ENCODE measurements at regions not wholly inside any gene's neighbourhood (a gene's known extent, or its start where the extent isn't known, plus 50 kb on each side); places are given as distances from the start of the nearest gene placed in this dataset.

DNA sequence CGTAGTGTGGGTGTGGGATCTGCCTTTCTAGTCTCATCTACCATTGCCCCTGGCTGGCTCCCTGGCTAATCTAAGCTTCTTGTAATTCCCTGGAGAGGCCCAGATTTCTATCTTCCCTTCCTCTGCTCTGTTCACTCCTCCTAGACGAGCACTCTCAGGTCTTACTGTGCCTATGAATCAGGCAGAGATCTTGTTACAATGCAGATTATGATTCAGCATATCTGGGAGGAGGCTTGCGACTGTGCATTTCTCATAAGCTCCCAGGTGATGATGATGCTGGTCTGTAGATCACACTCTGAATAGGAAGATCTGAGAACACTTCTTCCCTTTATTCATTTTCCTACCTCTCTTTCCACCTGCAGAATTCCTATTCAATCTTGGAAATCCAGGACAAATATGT is 200.1 kb downstream of the CBLN1 start (continued):
- TF ChIP-seq, protein P1, sequence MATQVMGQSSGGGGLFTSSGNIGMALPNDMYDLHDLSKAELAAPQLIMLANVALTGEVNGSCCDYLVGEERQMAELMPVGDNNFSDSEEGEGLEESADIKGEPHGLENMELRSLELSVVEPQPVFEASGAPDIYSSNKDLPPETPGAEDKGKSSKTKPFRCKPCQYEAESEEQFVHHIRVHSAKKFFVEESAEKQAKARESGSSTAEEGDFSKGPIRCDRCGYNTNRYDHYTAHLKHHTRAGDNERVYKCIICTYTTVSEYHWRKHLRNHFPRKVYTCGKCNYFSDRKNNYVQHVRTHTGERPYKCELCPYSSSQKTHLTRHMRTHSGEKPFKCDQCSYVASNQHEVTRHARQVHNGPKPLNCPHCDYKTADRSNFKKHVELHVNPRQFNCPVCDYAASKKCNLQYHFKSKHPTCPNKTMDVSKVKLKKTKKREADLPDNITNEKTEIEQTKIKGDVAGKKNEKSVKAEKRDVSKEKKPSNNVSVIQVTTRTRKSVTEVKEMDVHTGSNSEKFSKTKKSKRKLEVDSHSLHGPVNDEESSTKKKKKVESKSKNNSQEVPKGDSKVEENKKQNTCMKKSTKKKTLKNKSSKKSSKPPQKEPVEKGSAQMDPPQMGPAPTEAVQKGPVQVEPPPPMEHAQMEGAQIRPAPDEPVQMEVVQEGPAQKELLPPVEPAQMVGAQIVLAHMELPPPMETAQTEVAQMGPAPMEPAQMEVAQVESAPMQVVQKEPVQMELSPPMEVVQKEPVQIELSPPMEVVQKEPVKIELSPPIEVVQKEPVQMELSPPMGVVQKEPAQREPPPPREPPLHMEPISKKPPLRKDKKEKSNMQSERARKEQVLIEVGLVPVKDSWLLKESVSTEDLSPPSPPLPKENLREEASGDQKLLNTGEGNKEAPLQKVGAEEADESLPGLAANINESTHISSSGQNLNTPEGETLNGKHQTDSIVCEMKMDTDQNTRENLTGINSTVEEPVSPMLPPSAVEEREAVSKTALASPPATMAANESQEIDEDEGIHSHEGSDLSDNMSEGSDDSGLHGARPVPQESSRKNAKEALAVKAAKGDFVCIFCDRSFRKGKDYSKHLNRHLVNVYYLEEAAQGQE (IDR thresholded peaks at IDR 0.05) = no peak

DNA sequence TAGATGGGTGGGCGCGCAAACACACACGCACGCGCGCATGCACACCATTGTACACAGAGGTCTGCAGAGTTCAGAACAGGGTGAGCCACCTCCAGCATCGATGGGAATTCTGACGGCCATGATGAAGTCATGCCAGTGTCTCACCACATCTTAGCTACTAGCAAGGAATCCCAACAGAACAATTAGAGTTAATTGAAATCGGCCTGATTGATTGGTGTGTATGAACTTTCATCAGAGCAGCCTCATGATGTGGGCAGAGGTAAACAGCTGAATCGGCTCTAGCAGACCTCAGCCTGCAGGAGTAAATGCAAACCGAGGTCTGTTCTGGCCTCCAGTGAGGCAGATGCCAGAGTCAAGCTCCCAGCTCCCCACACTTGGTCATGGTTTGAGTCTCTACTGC is 200.6 kb downstream of the CBLN1 start:
- Histone ChIP-seq H3K9me3 (ENCODE audit: control insufficient read depth in 4 of 4, low read length in 3 of 4) (peaks cover 4 to 25% (median 14%) of the 10 kb centered on the region in 4 donors), H3K36me3 (ENCODE audit: control insufficient read depth in 4 of 4, insufficient read depth in 3 of 4, low read depth in 1 of 4, low read length in 3 of 4) (no peaks in the 10 kb centered on the region)
- no peak for DNase-seq (ENCODE audit: low spot score)

DNA sequence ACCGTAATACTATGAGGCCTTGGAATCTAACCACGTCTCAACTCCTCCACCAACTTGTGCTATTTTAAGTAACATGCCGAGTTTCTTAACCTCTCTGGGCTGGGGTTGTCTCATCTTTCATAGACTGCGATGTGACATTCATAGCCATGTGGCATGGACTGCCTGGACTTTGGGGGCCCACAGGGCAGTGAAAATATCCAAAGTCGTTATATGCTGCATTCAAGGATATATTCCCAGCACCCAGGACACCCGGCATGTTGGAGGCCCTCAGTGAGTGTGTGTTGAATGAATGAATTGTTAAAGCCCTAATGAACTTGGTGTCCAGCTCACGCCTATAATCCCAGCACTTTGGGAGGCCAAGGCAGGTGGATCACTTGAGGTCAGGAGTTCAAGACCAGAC is 203.1 kb downstream of the CBLN1 start:
- peaks cover 0 to 3% (median 0%) of the 10 kb centered on the region in 4 donors for H3K27me3 ChIP-seq (ENCODE audit: control insufficient read depth in 4 of 4, insufficient read depth in 4 of 4, low read length in 3 of 4)
- no peak overlapping the region for H3K4me3 ChIP-seq (ENCODE audit: low read depth in 1 of 3, low read length in 3 of 3)
- peaks cover 5 to 17% (median 9%) of the 10 kb centered on the region in 4 donors for H3K9me3 ChIP-seq (ENCODE audit: control insufficient read depth in 4 of 4, low read length in 3 of 4)
- TF ChIP-seq, protein P1 (IDR thresholded peaks at IDR 0.05) = no peak
- no peak for TF ChIP-seq JUND (IDR thresholded peaks at IDR 0.05)
- no peak for TF ChIP-seq TAF1 (conservative IDR thresholded peaks at IDR 0.05)
- no peak for TF ChIP-seq FOXA2 (IDR thresholded peaks at IDR 0.05)
- no peak for TF ChIP-seq SP1 (IDR thresholded peaks at IDR 0.05)
- H3K4me1 ChIP-seq (ENCODE audit: control insufficient read depth in 4 of 4, insufficient read depth in 4 of 4, low read length in 3 of 4) = no peaks in the 10 kb centered on the region
- 78% methylated on average over 7 of the region's 7 CpGs for WGBS
- no peaks in the 10 kb centered on the region for H3K36me3 ChIP-seq (ENCODE audit: control insufficient read depth in 4 of 4, insufficient read depth in 3 of 4, low read depth in 1 of 4, low read length in 3 of 4)
- H3K9ac ChIP-seq (ENCODE audit: low read depth in 1 of 2, low read length in 2 of 2) = no peak overlapping the region
- H3K27ac ChIP-seq (ENCODE audit: low read depth in 1 of 2, low read length in 2 of 2) = no peak overlapping the region
- DNase-seq (ENCODE audit: low spot score) = no peak

More for the DNA sequence above, 200.6 kb downstream of the CBLN1 start:
- WGBS = 87% methylated on average over 11 of the region's 11 CpGs
- Histone ChIP-seq H3K27ac (ENCODE audit: low read depth in 1 of 2, low read length in 2 of 2) (no peak overlapping the region), H3K27me3 (ENCODE audit: control insufficient read depth in 4 of 4, insufficient read depth in 4 of 4, low read length in 3 of 4) (peaks cover 0 to 3% (median 0%) of the 10 kb centered on the region in 4 donors), H3K4me3 (ENCODE audit: low read depth in 1 of 3, low read length in 3 of 3) (no peak overlapping the region), H3K4me1 (ENCODE audit: control insufficient read depth in 4 of 4, insufficient read depth in 4 of 4, low read length in 3 of 4) (no peaks in the 10 kb centered on the region), H3K9ac (ENCODE audit: low read depth in 1 of 2, low read length in 2 of 2) (no peak overlapping the region)
- TF ChIP-seq HNF4G (IDR thresholded peaks at IDR 0.05) = no peak
- TF ChIP-seq GABPA (IDR thresholded peaks at IDR 0.05 in 1 of 2, conservative IDR thresholded peaks at IDR 0.05 in 1 of 2) = no peak
- no peak for TF ChIP-seq YY1 (IDR thresholded peaks at IDR 0.05)
- TF ChIP-seq, protein P2, sequence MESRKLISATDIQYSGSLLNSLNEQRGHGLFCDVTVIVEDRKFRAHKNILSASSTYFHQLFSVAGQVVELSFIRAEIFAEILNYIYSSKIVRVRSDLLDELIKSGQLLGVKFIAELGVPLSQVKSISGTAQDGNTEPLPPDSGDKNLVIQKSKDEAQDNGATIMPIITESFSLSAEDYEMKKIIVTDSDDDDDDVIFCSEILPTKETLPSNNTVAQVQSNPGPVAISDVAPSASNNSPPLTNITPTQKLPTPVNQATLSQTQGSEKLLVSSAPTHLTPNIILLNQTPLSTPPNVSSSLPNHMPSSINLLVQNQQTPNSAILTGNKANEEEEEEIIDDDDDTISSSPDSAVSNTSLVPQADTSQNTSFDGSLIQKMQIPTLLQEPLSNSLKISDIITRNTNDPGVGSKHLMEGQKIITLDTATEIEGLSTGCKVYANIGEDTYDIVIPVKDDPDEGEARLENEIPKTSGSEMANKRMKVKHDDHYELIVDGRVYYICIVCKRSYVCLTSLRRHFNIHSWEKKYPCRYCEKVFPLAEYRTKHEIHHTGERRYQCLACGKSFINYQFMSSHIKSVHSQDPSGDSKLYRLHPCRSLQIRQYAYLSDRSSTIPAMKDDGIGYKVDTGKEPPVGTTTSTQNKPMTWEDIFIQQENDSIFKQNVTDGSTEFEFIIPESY (IDR thresholded peaks at IDR 0.05) = no peak
- TF ChIP-seq RXRA (IDR thresholded peaks at IDR 0.05) = no peak
- TF ChIP-seq, protein P3, sequence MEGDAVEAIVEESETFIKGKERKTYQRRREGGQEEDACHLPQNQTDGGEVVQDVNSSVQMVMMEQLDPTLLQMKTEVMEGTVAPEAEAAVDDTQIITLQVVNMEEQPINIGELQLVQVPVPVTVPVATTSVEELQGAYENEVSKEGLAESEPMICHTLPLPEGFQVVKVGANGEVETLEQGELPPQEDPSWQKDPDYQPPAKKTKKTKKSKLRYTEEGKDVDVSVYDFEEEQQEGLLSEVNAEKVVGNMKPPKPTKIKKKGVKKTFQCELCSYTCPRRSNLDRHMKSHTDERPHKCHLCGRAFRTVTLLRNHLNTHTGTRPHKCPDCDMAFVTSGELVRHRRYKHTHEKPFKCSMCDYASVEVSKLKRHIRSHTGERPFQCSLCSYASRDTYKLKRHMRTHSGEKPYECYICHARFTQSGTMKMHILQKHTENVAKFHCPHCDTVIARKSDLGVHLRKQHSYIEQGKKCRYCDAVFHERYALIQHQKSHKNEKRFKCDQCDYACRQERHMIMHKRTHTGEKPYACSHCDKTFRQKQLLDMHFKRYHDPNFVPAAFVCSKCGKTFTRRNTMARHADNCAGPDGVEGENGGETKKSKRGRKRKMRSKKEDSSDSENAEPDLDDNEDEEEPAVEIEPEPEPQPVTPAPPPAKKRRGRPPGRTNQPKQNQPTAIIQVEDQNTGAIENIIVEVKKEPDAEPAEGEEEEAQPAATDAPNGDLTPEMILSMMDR (IDR thresholded peaks at IDR 0.05; ENCODE audit: low read depth, low read length, missing input control) = no peak
